ENCODE measurements at regions not wholly inside any gene's neighbourhood (a gene's known extent, or its start where the extent isn't known, plus 50 kb on each side); places are given as distances from the start of the nearest gene placed in this dataset.

GRCh38 chr4:32778025-32778424 lies 2057.9 kb downstream of the PCDH7 start:
- H3K27ac ChIP-seq (ENCODE audit: low read length), result no peak overlapping the region
- H3K27ac Mint-ChIP-seq, result no peak overlapping the region
- POLR2A ChIA-PET, result no interaction called here
- CTCF ChIA-PET, result no interaction called here
- no peak overlapping the region for H3K4me3 ChIP-seq (ENCODE audit: control insufficient read depth in 1 of 2, extremely low read depth in 1 of 2, low read length in 1 of 2)
- no peaks in the 10 kb centered on the region for H3K4me1 ChIP-seq (ENCODE audit: control insufficient read depth in 1 of 2, extremely low read depth in 1 of 2, insufficient read depth in 2 of 2, low read length in 2 of 2)
- no peak for ATAC-seq (replicated peaks in 1 of 4)
- H3K36me3 Mint-ChIP-seq, result no peaks in the 10 kb centered on the region
- H3K27me3 Mint-ChIP-seq, result no peaks in the 10 kb centered on the region
- no peaks in the 10 kb centered on the region for H3K27me3 ChIP-seq (replicated peaks in 1 of 2; ENCODE audit: control insufficient read depth in 2 of 2, extremely low read depth in 1 of 2, insufficient read depth in 2 of 2, low read length in 1 of 2)
- H3K9me3 Mint-ChIP-seq, result peaks cover 25 to 30% (median 27%) of the 10 kb centered on the region in 3 donors
- no CpG with 5 or more reads among the region's 1 CpG for WGBS (ENCODE audit: insufficient coverage)
- no peaks in the 10 kb centered on the region for H3K36me3 ChIP-seq (ENCODE audit: control insufficient read depth in 2 of 2, extremely low read depth in 1 of 2, insufficient read depth in 1 of 2, low read length in 1 of 2)
- DNase-seq, result no peak
- H3K4me3 Mint-ChIP-seq, result no peak overlapping the region
- no peaks in the 10 kb centered on the region for H3K4me1 Mint-ChIP-seq
- no peaks in the 10 kb centered on the region for H3K9me3 ChIP-seq

- ChIA-PET CTCF (no interaction called here), POLR2A (no interaction called here)
- no peaks in the 10 kb centered on the region for H3K4me1 Mint-ChIP-seq
- H3K27ac ChIP-seq (ENCODE audit: low read length), result no peak overlapping the region
- no peaks in the 10 kb centered on the region for H3K36me3 Mint-ChIP-seq
- H3K36me3 ChIP-seq (ENCODE audit: control insufficient read depth in 2 of 2, extremely low read depth in 1 of 2, insufficient read depth in 1 of 2, low read length in 1 of 2), result no peaks in the 10 kb centered on the region
- no peak for DNase-seq
- no peaks in the 10 kb centered on the region for H3K4me1 ChIP-seq (ENCODE audit: control insufficient read depth in 1 of 2, extremely low read depth in 1 of 2, insufficient read depth in 2 of 2, low read length in 2 of 2)
- no peak for ATAC-seq (replicated peaks in 1 of 4)
- no peak overlapping the region for H3K27ac Mint-ChIP-seq
- peaks cover 25 to 36% (median 32%) of the 10 kb centered on the region in 3 donors for H3K9me3 Mint-ChIP-seq
- no peaks in the 10 kb centered on the region for H3K27me3 Mint-ChIP-seq
- H3K27me3 ChIP-seq (replicated peaks in 1 of 2; ENCODE audit: control insufficient read depth in 2 of 2, extremely low read depth in 1 of 2, insufficient read depth in 2 of 2, low read length in 1 of 2), result no peaks in the 10 kb centered on the region
- WGBS (ENCODE audit: insufficient coverage), result no CpG with 5 or more reads among the region's 1 CpG
- H3K9me3 ChIP-seq, result no peaks in the 10 kb centered on the region
- H3K4me3 Mint-ChIP-seq, result no peak overlapping the region
- H3K4me3 ChIP-seq (ENCODE audit: control insufficient read depth in 1 of 2, extremely low read depth in 1 of 2, low read length in 1 of 2), result no peak overlapping the region
These were observed 2058.8 kb downstream of the PCDH7 start for GRCh38 chr4:32778938-32779337.

- H3K4me3 Mint-ChIP-seq, result no peak overlapping the region
- H3K27ac Mint-ChIP-seq, result no peak overlapping the region
- no peak for ATAC-seq (replicated peaks in 1 of 4)
- peaks cover 0 to 9% (median 8%) of the 10 kb centered on the region in 3 donors for H3K9me3 Mint-ChIP-seq
- H3K27me3 Mint-ChIP-seq, result no peaks in the 10 kb centered on the region
- H3K36me3 Mint-ChIP-seq, result no peaks in the 10 kb centered on the region
- no peaks in the 10 kb centered on the region for H3K9me3 ChIP-seq
- H3K4me1 ChIP-seq (ENCODE audit: control insufficient read depth in 1 of 2, extremely low read depth in 1 of 2, insufficient read depth in 2 of 2, low read length in 2 of 2), result no peaks in the 10 kb centered on the region
- H3K4me1 Mint-ChIP-seq, result no peaks in the 10 kb centered on the region
- H3K36me3 ChIP-seq (ENCODE audit: control insufficient read depth in 2 of 2, extremely low read depth in 1 of 2, insufficient read depth in 1 of 2, low read length in 1 of 2), result no peaks in the 10 kb centered on the region
- no peak overlapping the region for H3K27ac ChIP-seq (ENCODE audit: low read length)
- DNase-seq, result no peak
- CTCF ChIA-PET, result no interaction called here
- POLR2A ChIA-PET, result no interaction called here
- H3K27me3 ChIP-seq (replicated peaks in 1 of 2; ENCODE audit: control insufficient read depth in 2 of 2, extremely low read depth in 1 of 2, insufficient read depth in 2 of 2, low read length in 1 of 2), result no peaks in the 10 kb centered on the region
- no peak overlapping the region for H3K4me3 ChIP-seq (ENCODE audit: control insufficient read depth in 1 of 2, extremely low read depth in 1 of 2, low read length in 1 of 2)
These were observed 2068.9 kb downstream of the PCDH7 start for GRCh38 chr4:32789026-32789608.

- 60% methylated on average over 1 of the region's 1 CpG for WGBS (ENCODE audit: insufficient coverage)
These were observed 2070.6 kb downstream of the PCDH7 start for GRCh38 chr4:32790803-32791202.

GRCh38 chr4:32798471-32799159 lies 2078.4 kb downstream of the PCDH7 start:
- CTCF ChIA-PET, result no interaction called here
- H3K36me3 ChIP-seq (ENCODE audit: control insufficient read depth in 2 of 2, extremely low read depth in 1 of 2, insufficient read depth in 1 of 2, low read length in 1 of 2), result no peaks in the 10 kb centered on the region

More at GRCh38 chr4:32790803-32791202, 2070.6 kb downstream of the PCDH7 start:
- Histone ChIP-seq H3K4me3 (ENCODE audit: control insufficient read depth in 1 of 2, extremely low read depth in 1 of 2, low read length in 1 of 2) (no peak overlapping the region), H3K9me3 (no peaks in the 10 kb centered on the region), H3K4me1 (ENCODE audit: control insufficient read depth in 1 of 2, extremely low read depth in 1 of 2, insufficient read depth in 2 of 2, low read length in 2 of 2) (no peaks in the 10 kb centered on the region), H3K27me3 (replicated peaks in 1 of 2; ENCODE audit: control insufficient read depth in 2 of 2, extremely low read depth in 1 of 2, insufficient read depth in 2 of 2, low read length in 1 of 2) (no peaks in the 10 kb centered on the region), H3K27ac (ENCODE audit: low read length) (no peak overlapping the region), H3K36me3 (ENCODE audit: control insufficient read depth in 2 of 2, extremely low read depth in 1 of 2, insufficient read depth in 1 of 2, low read length in 1 of 2) (no peaks in the 10 kb centered on the region)
- Mint-ChIP-seq H3K4me1 (no peaks in the 10 kb centered on the region), H3K9me3 (peaks cover 3 to 8% (median 5%) of the 10 kb centered on the region in 3 donors), H3K36me3 (no peaks in the 10 kb centered on the region), H3K27me3 (no peaks in the 10 kb centered on the region), H3K4me3 (no peak overlapping the region), H3K27ac (no peak overlapping the region)
- ATAC-seq (replicated peaks in 1 of 4) (no peak), DNase-seq (no peak)
- ChIA-PET POLR2A (no interaction called here), CTCF (no interaction called here)

GRCh38 chr4:32824336-32824735 lies 2104.2 kb downstream of the PCDH7 start:
- ATAC-seq (replicated peaks in 1 of 4) (no peak), DNase-seq (no peak)
- Mint-ChIP-seq H3K9me3 (peaks cover 3 to 34% (median 19%) of the 10 kb centered on the region in 3 donors), H3K36me3 (no peaks in the 10 kb centered on the region), H3K4me3 (no peak overlapping the region), H3K4me1 (no peaks in the 10 kb centered on the region), H3K27me3 (no peaks in the 10 kb centered on the region), H3K27ac (no peak overlapping the region)
- no peak overlapping the region for H3K27ac ChIP-seq (ENCODE audit: low read length)
- WGBS (ENCODE audit: insufficient coverage), result no CpG with 5 or more reads among the region's 2 CpGs
- no peaks in the 10 kb centered on the region for H3K36me3 ChIP-seq (ENCODE audit: control insufficient read depth in 2 of 2, extremely low read depth in 1 of 2, insufficient read depth in 1 of 2, low read length in 1 of 2)
- peaks cover 2% of the 10 kb centered on the region for H3K9me3 ChIP-seq
- H3K4me3 ChIP-seq (ENCODE audit: control insufficient read depth in 1 of 2, extremely low read depth in 1 of 2, low read length in 1 of 2), result no peak overlapping the region
- ChIA-PET CTCF (no interaction called here), POLR2A (interaction anchor here in 1 of 2 donors (0.5 kb wide), 1 partner anchor 17 kb away, joined by 5 read pairs; no protein-coding TSS in a partner anchor)
- H3K4me1 ChIP-seq (ENCODE audit: control insufficient read depth in 1 of 2, extremely low read depth in 1 of 2, insufficient read depth in 2 of 2, low read length in 2 of 2), result no peaks in the 10 kb centered on the region
- no peaks in the 10 kb centered on the region for H3K27me3 ChIP-seq (replicated peaks in 1 of 2; ENCODE audit: control insufficient read depth in 2 of 2, extremely low read depth in 1 of 2, insufficient read depth in 2 of 2, low read length in 1 of 2)

More at GRCh38 chr4:32798471-32799159, 2078.4 kb downstream of the PCDH7 start:
- no peaks in the 10 kb centered on the region for H3K9me3 ChIP-seq
- DNase-seq (no peak), ATAC-seq (replicated peaks in 1 of 4) (no peak)
- no peak overlapping the region for H3K4me3 ChIP-seq (ENCODE audit: control insufficient read depth in 1 of 2, extremely low read depth in 1 of 2, low read length in 1 of 2)
- no peaks in the 10 kb centered on the region for H3K4me1 ChIP-seq (ENCODE audit: control insufficient read depth in 1 of 2, extremely low read depth in 1 of 2, insufficient read depth in 2 of 2, low read length in 2 of 2)
- Mint-ChIP-seq H3K4me1 (no peaks in the 10 kb centered on the region), H3K4me3 (no peak overlapping the region), H3K36me3 (no peaks in the 10 kb centered on the region), H3K9me3 (peaks cover 4 to 18% (median 6%) of the 10 kb centered on the region in 3 donors), H3K27me3 (no peaks in the 10 kb centered on the region), H3K27ac (no peak overlapping the region)
- H3K27me3 ChIP-seq (replicated peaks in 1 of 2; ENCODE audit: control insufficient read depth in 2 of 2, extremely low read depth in 1 of 2, insufficient read depth in 2 of 2, low read length in 1 of 2), result no peaks in the 10 kb centered on the region
- POLR2A ChIA-PET, result no interaction called here
- 65% methylated on average over 7 of the region's 9 CpGs for WGBS (ENCODE audit: insufficient coverage)
- no peak overlapping the region for H3K27ac ChIP-seq (ENCODE audit: low read length)
